GM12878 (cell line): ENCODE measurements at regions not wholly inside any gene's neighbourhood (a gene's known extent, or its start where the extent isn't known, plus 50 kb on each side); places are given as distances from the start of the nearest gene placed in this dataset.

Source experiments
- ATAC-seq: fragments of 200-7000 bp; cut with Tn5 transposase; 3 replicates; pipeline ENCODE4 v1.9.1; 2020; ENCODE audit warnings: mild to moderate bottlenecking, moderate library complexity
- BruUV-seq: library from RNA; stranded (reverse); fragments of 400-500 nt; replicated peaks from 2 replicates; lab custom pipeline; 2021; lab: Mats Ljungman, UMichigan
- CTCF ChIA-PET: fragments of 300-600 bp; sonication (Branson Sonifier 250); formaldehyde crosslinking; extraction: SDS; loops from one replicate; lab custom pipeline; 2021; ENCODE audit warnings: inconsistent platforms; lab: Yijun Ruan, JAX
- POLR2A ChIA-PET: fragments of 350-600 bp; formaldehyde crosslinking; extraction: SDS; loops from one replicate; lab custom pipeline; 2021; ENCODE audit warnings: inconsistent platforms; lab: Charles Lee
- RAD21 ChIA-PET: fragments of 300-600 bp; sonication (Branson Sonifier 250); formaldehyde crosslinking; loops from one replicate; lab custom pipeline; 2023; ENCODE audit warnings: antibody characterized with exemption; ENCODE audit not compliant: unreplicated experiment; lab: Charles Lee
- SMC1A ChIA-PET: fragments of 300-600 bp; sonication (Branson Sonifier 250); formaldehyde crosslinking; loops from one replicate; lab custom pipeline; 2023; ENCODE audit not compliant: unreplicated experiment, uncharacterized antibody; lab: Charles Lee
- DNase-seq: peaks from one replicate; pipeline ENCODE4 v3.0.0-alpha.2; 2011; ENCODE audit warnings: low read depth, low spot score
- FAIRE-seq: peaks from 3 replicates; lab custom pipeline; 2011; peaks lifted over from hg19 to GRCh38; lab: Jason Lieb, UNC
- H2AFZ ChIP-seq: 2 replicates; pipeline ENCODE4 v1.6.0; 2011; ENCODE audit warnings: low read depth, low read length, control low read depth; ENCODE audit not compliant: control insufficient read depth
- H3K27ac ChIP-seq: 2 replicates; pipeline ENCODE4 v1.5.1; 2011; ENCODE audit warnings: control low read depth; ENCODE audit not compliant: control insufficient read depth, insufficient read depth
- H3K27me3 ChIP-seq, 2 experiments: replicated peaks in 1 of 2; 2 replicates each; pipeline versions ENCODE4 v1.6.0 to v1.6.1; 2011; ENCODE audit warnings: low read length in 1 of 2; ENCODE audit not compliant: control insufficient read depth in 2 of 2, insufficient read depth in 2 of 2
- H3K36me3 ChIP-seq, 2 experiments: 2 replicates each; pipeline ENCODE4 v1.5.1; 2011; ENCODE audit warnings: low read length in 1 of 2; ENCODE audit not compliant: control insufficient read depth in 2 of 2, insufficient read depth in 2 of 2
- H3K4me1 ChIP-seq: 2 replicates; pipeline ENCODE4 v1.6.1; 2011; ENCODE audit warnings: mild to moderate bottlenecking, low read length, moderate library complexity, mixed read lengths; ENCODE audit not compliant: control insufficient read depth, insufficient read depth
- H3K4me2 ChIP-seq: 2 replicates; pipeline ENCODE4 v1.6.0; 2011; ENCODE audit warnings: control low read depth; ENCODE audit not compliant: control insufficient read depth, insufficient read depth
- H3K4me3 ChIP-seq: fragments of 200-600 bp; sonication (generic); 2 replicates; pipeline ENCODE4 v1.5.1; 2016
- H3K79me2 ChIP-seq: 2 replicates; pipeline ENCODE4 v1.6.0; 2011; ENCODE audit warnings: low read length; ENCODE audit not compliant: control insufficient read depth, insufficient read depth
- H3K9ac ChIP-seq: 2 replicates; pipeline ENCODE4 v1.8.0; 2011; ENCODE audit warnings: low read length, control low read depth, mixed read lengths; ENCODE audit not compliant: control insufficient read depth, insufficient read depth
- H3K9me3 ChIP-seq: replicated peaks from 3 replicates; pipeline ENCODE4 v1.5.1; 2011; ENCODE audit warnings: mild to moderate bottlenecking, low read length; ENCODE audit not compliant: control insufficient read depth, insufficient read depth
- H4K20me1 ChIP-seq: 2 replicates; pipeline ENCODE4 v1.6.0; 2011; ENCODE audit not compliant: control insufficient read depth, insufficient read depth
- CREM ChIP-seq: IDR thresholded peaks from 2 replicates; pipeline ENCODE4 v1.6.1; 2014; ENCODE audit warnings: antibody characterized with exemption, low read depth
- JUNB ChIP-seq: IDR thresholded peaks from 2 replicates; pipeline ENCODE4 v1.6.1; 2016; ENCODE audit warnings: antibody characterized with exemption, mild to moderate bottlenecking
- whole genome bisulfite sequencing: methylation state at CpG from one replicate; pipeline ENCODE4 v1.1.6; 2016; ENCODE audit warnings: low lambda C conversion rate; ENCODE audit not compliant: insufficient replicate concordance, insufficient coverage; ENCODE audit errors: missing lambda C conversion rate; 5-methylcytosine and 5-hydroxymethylcytosine counted together
- in situ Hi-C: fragments of 300-500 bp; cut with MboI; formaldehyde crosslinking; loops from 9 replicates; pipeline ENCODE4 v1.14.3; 2018; ENCODE audit warnings: mixed read lengths
- intact Hi-C: fragments of 100-400 bp; cut with micrococcal nuclease; formaldehyde crosslinking; loops from one replicate; pipeline ENCODE4 v1.14.2; 2022; ENCODE audit not compliant: unreplicated experiment
- TF ChIP-seq, protein P1 (sequence below): IDR thresholded peaks from 2 replicates; pipeline ENCODE4 v1.6.1; 2012; ENCODE audit warnings: low read depth, low read length, improper control_type of control experiment
- TF ChIP-seq, protein P2 (sequence below): fragments of 450-650 bp; IDR thresholded peaks from 2 replicates; pipeline ENCODE4 v1.6.1; 2016; ENCODE audit warnings: mild to moderate bottlenecking, moderate library complexity, borderline replicate concordance

DNA sequence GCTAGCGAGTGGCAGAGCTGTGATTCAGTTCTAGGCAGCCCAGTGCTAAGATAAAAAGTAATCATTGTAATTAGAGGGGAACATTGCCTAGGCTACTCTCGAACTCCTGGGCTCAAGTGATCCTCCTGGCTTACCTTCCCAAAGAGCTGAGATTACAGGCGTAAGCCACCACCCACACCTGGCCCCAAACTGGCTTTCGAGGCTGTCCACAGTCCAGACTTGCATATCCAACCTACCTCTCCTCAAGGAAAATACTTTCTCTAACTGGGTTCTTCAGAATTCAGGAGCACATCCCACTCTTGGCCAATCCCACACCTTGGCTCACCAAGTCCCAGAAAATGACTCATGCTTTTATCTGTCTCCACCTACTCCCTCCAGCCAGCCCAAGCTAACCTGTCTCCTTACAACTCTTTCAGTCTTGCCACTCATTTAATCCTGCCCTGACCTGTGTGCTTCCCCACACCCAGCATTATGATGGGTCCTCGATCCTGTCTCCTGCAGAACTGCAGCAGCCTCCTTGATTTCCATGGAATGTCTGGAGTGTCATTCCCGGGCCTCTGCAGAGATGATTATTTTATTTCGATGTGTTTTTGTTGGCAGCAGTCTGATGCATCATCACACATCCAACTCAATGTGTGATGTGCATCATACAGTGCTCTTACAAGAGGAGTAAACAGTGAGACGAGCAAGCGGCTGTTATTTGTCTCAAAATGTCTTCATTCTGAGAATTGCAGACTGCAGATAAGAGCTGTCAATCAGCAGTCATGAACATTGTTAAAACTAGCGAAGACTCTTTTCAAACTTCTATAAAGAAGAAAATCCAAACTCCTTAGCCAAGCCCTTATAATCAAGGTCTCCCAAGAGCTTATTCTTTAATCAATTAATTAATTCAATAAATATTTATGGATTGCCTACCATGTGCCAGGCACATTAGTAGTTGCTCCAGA, 167.3 kb downstream of the SEC61B start:
- intact Hi-C loops: no loop called here
- SMC1A ChIA-PET: interaction anchor here (0.5 to 1.0 kb wide), 3 partner anchors 9 to 350 kb away, joined by 3 read pairs; no protein-coding TSS in a partner anchor
- 41% methylated on average over 10 of the region's 10 CpGs for WGBS
- no peak overlapping the region for H3K9ac ChIP-seq
- TF ChIP-seq JUNB (no peak), CREM (no peak)
- TF ChIP-seq, protein P1, sequence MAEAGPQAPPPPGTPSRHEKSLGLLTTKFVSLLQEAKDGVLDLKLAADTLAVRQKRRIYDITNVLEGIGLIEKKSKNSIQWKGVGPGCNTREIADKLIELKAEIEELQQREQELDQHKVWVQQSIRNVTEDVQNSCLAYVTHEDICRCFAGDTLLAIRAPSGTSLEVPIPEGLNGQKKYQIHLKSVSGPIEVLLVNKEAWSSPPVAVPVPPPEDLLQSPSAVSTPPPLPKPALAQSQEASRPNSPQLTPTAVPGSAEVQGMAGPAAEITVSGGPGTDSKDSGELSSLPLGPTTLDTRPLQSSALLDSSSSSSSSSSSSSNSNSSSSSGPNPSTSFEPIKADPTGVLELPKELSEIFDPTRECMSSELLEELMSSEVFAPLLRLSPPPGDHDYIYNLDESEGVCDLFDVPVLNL: no peak
- TF ChIP-seq, protein P2, sequence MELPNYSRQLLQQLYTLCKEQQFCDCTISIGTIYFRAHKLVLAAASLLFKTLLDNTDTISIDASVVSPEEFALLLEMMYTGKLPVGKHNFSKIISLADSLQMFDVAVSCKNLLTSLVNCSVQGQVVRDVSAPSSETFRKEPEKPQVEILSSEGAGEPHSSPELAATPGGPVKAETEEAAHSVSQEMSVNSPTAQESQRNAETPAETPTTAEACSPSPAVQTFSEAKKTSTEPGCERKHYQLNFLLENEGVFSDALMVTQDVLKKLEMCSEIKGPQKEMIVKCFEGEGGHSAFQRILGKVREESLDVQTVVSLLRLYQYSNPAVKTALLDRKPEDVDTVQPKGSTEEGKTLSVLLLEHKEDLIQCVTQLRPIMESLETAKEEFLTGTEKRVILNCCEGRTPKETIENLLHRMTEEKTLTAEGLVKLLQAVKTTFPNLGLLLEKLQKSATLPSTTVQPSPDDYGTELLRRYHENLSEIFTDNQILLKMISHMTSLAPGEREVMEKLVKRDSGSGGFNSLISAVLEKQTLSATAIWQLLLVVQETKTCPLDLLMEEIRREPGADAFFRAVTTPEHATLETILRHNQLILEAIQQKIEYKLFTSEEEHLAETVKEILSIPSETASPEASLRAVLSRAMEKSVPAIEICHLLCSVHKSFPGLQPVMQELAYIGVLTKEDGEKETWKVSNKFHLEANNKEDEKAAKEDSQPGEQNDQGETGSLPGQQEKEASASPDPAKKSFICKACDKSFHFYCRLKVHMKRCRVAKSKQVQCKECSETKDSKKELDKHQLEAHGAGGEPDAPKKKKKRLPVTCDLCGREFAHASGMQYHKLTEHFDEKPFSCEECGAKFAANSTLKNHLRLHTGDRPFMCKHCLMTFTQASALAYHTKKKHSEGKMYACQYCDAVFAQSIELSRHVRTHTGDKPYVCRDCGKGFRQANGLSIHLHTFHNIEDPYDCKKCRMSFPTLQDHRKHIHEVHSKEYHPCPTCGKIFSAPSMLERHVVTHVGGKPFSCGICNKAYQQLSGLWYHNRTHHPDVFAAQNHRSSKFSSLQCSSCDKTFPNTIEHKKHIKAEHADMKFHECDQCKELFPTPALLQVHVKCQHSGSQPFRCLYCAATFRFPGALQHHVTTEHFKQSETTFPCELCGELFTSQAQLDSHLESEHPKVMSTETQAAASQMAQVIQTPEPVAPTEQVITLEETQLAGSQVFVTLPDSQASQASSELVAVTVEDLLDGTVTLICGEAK: no peak
- TF ChIP-seq, all 136 proteins: peak for 0
- Histone ChIP-seq H3K9me3 (no peaks in the 10 kb centered on the region), H3K4me3 (no peak overlapping the region), H2AFZ (no peak overlapping the region), H3K79me2 (no peaks in the 10 kb centered on the region), H3K27ac (no peak overlapping the region), H3K4me2 (no peak overlapping the region), H3K27me3 (no peaks in the 10 kb centered on the region), H4K20me1 (no peaks in the 10 kb centered on the region), H3K36me3 (no peaks in the 10 kb centered on the region), H3K4me1 (no peaks in the 10 kb centered on the region)
- POLR2A ChIA-PET: no interaction called here
- RAD21 ChIA-PET: no interaction called here
- DNase-seq (no peak), ATAC-seq (no peak), FAIRE-seq (no peak)
- BruUV-seq: no TSS peak
- CTCF ChIA-PET: interaction anchor here (0.5 kb wide), 1 partner anchor 1059 kb away, joined by 3 read pairs; no protein-coding TSS in a partner anchor
- in situ Hi-C loops: no loop called here
